T-cell (primary cell): ENCODE measurements at regions not wholly inside any gene's neighbourhood (a gene's known extent, or its start where the extent isn't known, plus 50 kb on each side); places are given as distances from the start of the nearest gene placed in this dataset.

Experiments used
- ATAC-seq, 4 experiments: fragments of 200-7000 bp in 3 of 4; fragments of 150-1000 bp in 1 of 4; cut with Tn5 transposase; replicated peaks in 1 of 4; 1 replicate in 3 of 4; 2 replicates in 1 of 4; pipeline ENCODE4 v1.10.0; 2021; ENCODE audit warnings: moderate library complexity in 3 of 4, mild to moderate bottlenecking in 2 of 4, moderate number of reproducible peaks in 1 of 4
- CTCF ChIA-PET, 2 donors: fragments of 300-600 bp; sonication (Branson Sonifier 250); formaldehyde crosslinking; loops; one replicate each; lab custom pipeline; 2022; ENCODE audit warnings: antibody characterized with exemption in 2 of 2; lab: Charles Lee
- POLR2A ChIA-PET, 2 donors: fragments of 300-600 bp; sonication (Branson Sonifier 250); formaldehyde crosslinking; loops; one replicate each; lab custom pipeline; 2022; ENCODE audit warnings: antibody characterized with exemption in 2 of 2; lab: Charles Lee
- DNase-seq, 35 experiments: peaks; one replicate each; pipeline versions ENCODE4 v3.0.0 to v3.0.0-alpha.2; 2013 to 2023
- H3K27ac ChIP-seq: one replicate; pipeline ENCODE4 v1.5.1; 2013; ENCODE audit warnings: low read length
- H3K27me3 ChIP-seq, 2 experiments: replicated peaks in 1 of 2; 1 replicate in 1 of 2; 2 replicates in 1 of 2; pipeline versions ENCODE4 v1.6.1 to v1.7.0; 2013; ENCODE audit warnings: low read length in 1 of 2, mixed read lengths in 1 of 2; ENCODE audit not compliant: control insufficient read depth in 2 of 2, insufficient read depth in 2 of 2; ENCODE audit errors: extremely low read depth in 1 of 2
- H3K36me3 ChIP-seq, 2 donors: 1 replicate in 1 of 2; 2 replicates in 1 of 2; pipeline versions ENCODE4 v1.6.1 to v1.7.0; 2013; ENCODE audit warnings: low read length in 1 of 2; ENCODE audit not compliant: control insufficient read depth in 2 of 2, insufficient read depth in 1 of 2; ENCODE audit errors: extremely low read depth in 1 of 2
- H3K4me1 ChIP-seq, 2 experiments: 1 replicate in 1 of 2; 2 replicates in 1 of 2; pipeline versions ENCODE4 v1.6.1 to v1.7.0; 2013; ENCODE audit warnings: low read length in 2 of 2, mixed read lengths in 1 of 2; ENCODE audit not compliant: insufficient read depth in 2 of 2, control insufficient read depth in 1 of 2; ENCODE audit errors: extremely low read depth in 1 of 2
- H3K4me3 ChIP-seq, 2 donors: 1 replicate in 1 of 2; 2 replicates in 1 of 2; pipeline versions ENCODE4 v1.5.1 to v1.7.0; 2013; ENCODE audit warnings: mild to moderate bottlenecking in 2 of 2, low read length in 1 of 2, moderate library complexity in 1 of 2; ENCODE audit not compliant: control insufficient read depth in 1 of 2; ENCODE audit errors: extremely low read depth in 1 of 2
- H3K9me3 ChIP-seq: 2 replicates; pipeline ENCODE4 v1.7.0; 2013
- H3K27ac Mint-ChIP-seq, 2 donors: one replicate each; pipeline ENCODE4 v1.8.0; 2020 to 2021; ENCODE audit warnings: mild to moderate bottlenecking in 2 of 2, mixed read lengths in 2 of 2
- H3K27me3 Mint-ChIP-seq, 2 donors: one replicate each; pipeline ENCODE4 v1.8.0; 2021 to 2022; ENCODE audit warnings: mixed read lengths in 2 of 2
- H3K36me3 Mint-ChIP-seq: one replicate; pipeline ENCODE4 v1.8.0; 2021; ENCODE audit warnings: mixed read lengths
- H3K4me1 Mint-ChIP-seq, 3 donors: one replicate each; pipeline ENCODE4 v1.8.0; 2020 to 2022; ENCODE audit warnings: mixed read lengths in 3 of 3, mild to moderate bottlenecking in 1 of 3
- H3K4me3 Mint-ChIP-seq, 3 donors: one replicate each; pipeline ENCODE4 v1.8.0; 2020 to 2022; ENCODE audit warnings: mild to moderate bottlenecking in 3 of 3, mixed read lengths in 3 of 3, moderate library complexity in 3 of 3
- H3K9me3 Mint-ChIP-seq, 3 donors: one replicate each; pipeline ENCODE4 v1.8.0; 2020 to 2022; ENCODE audit warnings: mixed read lengths in 3 of 3
- WGBS: methylation state at CpG from one replicate; pipeline ENCODE4 v1.1.5; 2013; ENCODE audit warnings: missing lambda C conversion rate; ENCODE audit not compliant: insufficient coverage; 5-methylcytosine and 5-hydroxymethylcytosine counted together

DNA sequence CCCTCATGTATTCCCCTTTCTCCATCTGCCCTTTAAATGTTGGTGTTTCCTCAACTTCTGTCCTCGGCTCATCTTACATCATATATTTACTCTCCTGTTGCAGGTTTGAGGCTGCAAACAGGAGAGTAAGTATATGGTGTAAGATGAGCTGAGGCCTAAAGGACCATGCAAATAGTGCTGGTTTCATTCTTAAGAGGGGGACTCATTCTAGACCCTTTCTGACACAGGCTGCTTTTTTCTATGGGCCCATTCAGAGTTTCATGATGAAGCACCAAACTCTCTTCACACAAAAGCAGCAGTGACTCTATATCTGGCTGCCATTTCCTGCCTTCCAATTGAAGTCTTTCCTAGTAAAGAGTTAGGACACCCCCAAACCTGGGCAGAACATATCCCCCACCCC, 218.5 kb downstream of the PHLDA1 start:
- H3K27me3 ChIP-seq, result no peaks in the 10 kb centered on the region
- DNase-seq (no peak), ATAC-seq (no peak)
- H3K4me3 ChIP-seq, result no peak overlapping the region
- Mint-ChIP-seq H3K4me1 (peaks cover 0 to 30% (median 18%) of the 10 kb centered on the region in 3 donors), H3K4me3 (no peak overlapping the region), H3K36me3 (no peaks in the 10 kb centered on the region), H3K27me3 (peaks cover 0 to 8% of the 10 kb centered on the region in 2 donors), H3K9me3 (no peaks in the 10 kb centered on the region), H3K27ac (peak overlapping the region in 1 of 2 donors; percentile 2)
- no peaks in the 10 kb centered on the region for H3K4me1 ChIP-seq
- no CpG with 5 or more reads among the region's 1 CpG for WGBS
- ChIA-PET CTCF (interaction anchor here in 1 of 2 donors (0.6 kb wide), 1 partner anchor 223 kb away, joined by 3 read pairs; no protein-coding TSS in a partner anchor), POLR2A (no interaction called here)
- H3K36me3 ChIP-seq, result no peaks in the 10 kb centered on the region
- H3K9me3 ChIP-seq, result no peaks in the 10 kb centered on the region
- H3K27ac ChIP-seq, result no peak overlapping the region

DNA sequence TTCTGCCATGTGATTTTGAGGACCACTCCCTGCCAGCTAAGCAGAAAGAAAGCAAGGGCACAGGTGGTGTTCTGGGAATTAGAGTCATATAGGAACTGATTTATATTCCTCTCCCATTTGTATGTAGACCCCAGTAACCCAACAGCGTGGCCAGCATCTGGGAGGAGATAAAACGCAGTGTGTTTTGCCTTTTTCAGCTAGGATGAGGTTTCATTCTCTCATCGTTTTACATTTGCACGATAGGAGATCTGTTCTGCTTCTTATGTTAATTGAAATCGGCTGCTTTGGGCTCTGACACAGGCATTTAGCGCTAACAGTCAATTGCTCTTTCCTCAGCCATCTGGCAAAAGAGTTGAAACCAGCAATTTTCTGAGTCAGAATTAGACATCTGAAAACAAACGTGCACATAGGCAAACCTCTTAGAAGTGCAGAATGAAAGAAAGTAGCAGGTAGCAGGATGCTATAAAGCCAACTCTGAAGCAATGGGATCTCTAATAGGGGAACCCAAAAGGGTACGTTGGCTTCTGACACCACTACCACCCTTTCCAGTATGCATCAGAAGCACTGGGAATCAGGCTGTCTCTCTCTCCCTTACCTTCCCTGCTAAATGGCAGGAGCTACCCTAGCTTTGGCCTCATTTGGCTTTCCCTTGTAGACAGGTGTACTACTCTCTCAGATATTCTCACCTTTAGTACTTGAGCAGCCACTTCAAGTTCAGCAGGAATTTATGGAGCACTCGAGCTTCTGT, 219.1 kb downstream of the PHLDA1 start:
- Histone ChIP-seq H3K36me3 (no peaks in the 10 kb centered on the region), H3K9me3 (no peaks in the 10 kb centered on the region), H3K4me3 (no peak overlapping the region), H3K4me1 (no peaks in the 10 kb centered on the region), H3K27ac (no peak overlapping the region), H3K27me3 (no peaks in the 10 kb centered on the region)
- Mint-ChIP-seq H3K9me3 (no peaks in the 10 kb centered on the region), H3K4me1 (peaks cover 0 to 30% (median 18%) of the 10 kb centered on the region in 3 donors), H3K36me3 (no peaks in the 10 kb centered on the region), H3K27me3 (peaks cover 0 to 8% of the 10 kb centered on the region in 2 donors), H3K27ac (peak overlapping the region in 1 of 2 donors; percentile 30), H3K4me3 (peak overlapping the region in 1 of 3 donors; percentile 13)
- CTCF ChIA-PET, result interaction anchor here in 1 of 2 donors (0.6 kb wide), 1 partner anchor 224 kb away, joined by 3 read pairs; no protein-coding TSS in a partner anchor
- DNase-seq (no peak), ATAC-seq (no peak)
- POLR2A ChIA-PET, result no interaction called here
- 69% methylated on average over 6 of the region's 9 CpGs for WGBS

DNA sequence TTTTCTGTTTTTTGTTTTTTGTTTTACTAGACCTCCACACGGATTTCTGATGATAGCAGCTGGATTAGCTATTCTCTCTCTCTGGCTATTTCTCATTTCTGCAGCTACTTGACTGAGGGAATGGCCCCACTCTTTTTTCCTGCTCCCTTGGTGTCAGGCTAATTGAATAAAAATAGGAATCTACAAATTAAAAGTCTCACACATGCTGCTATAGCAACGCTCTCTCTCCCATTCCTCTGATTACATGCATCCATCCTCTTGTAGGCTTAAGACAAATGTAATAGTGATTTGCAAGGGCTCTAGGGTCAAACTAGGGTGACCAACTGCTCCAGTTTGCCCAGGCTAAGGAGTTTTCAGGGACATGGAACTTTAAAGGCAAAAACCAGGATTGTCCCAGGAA, 221.8 kb downstream of the PHLDA1 start:
- Mint-ChIP-seq H3K27ac (no peak overlapping the region), H3K4me3 (no peak overlapping the region), H3K36me3 (no peaks in the 10 kb centered on the region), H3K4me1 (peaks cover 0 to 10% (median 6%) of the 10 kb centered on the region in 3 donors), H3K27me3 (peaks cover 0 to 8% of the 10 kb centered on the region in 2 donors), H3K9me3 (peaks cover 0 to 4% (median 0%) of the 10 kb centered on the region in 3 donors)
- no peaks in the 10 kb centered on the region for H3K27me3 ChIP-seq
- CTCF ChIA-PET, result no interaction called here
- H3K4me3 ChIP-seq, result no peak overlapping the region
- no peak for ATAC-seq
- no peak for DNase-seq
- H3K36me3 ChIP-seq, result no peaks in the 10 kb centered on the region
- H3K4me1 ChIP-seq, result no peaks in the 10 kb centered on the region
- no peak overlapping the region for H3K27ac ChIP-seq
- POLR2A ChIA-PET, result no interaction called here
- H3K9me3 ChIP-seq, result no peaks in the 10 kb centered on the region
- WGBS, result no CpG with 5 or more reads among the region's 2 CpGs

DNA sequence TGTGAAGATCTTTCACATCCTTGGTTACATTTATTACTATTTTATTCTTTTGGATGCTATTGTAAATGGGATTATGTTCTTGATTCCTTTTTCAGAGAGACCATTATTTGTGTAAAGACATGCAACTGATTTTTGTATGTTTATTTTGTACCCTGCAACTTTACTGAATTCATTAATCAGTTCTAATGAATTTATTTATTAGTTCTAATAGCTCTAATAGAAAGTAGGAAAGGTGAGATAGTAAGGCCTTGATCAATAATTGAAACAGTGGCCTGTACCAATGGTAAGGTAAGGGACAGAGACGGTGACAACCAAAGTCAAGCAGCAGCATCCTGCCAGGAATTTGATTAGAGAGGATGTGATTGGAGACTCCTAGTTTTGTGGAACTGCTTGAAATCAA, 224.1 kb downstream of the PHLDA1 start:
- no peaks in the 10 kb centered on the region for H3K36me3 ChIP-seq
- Mint-ChIP-seq H3K4me3 (no peak overlapping the region), H3K9me3 (peaks cover 0 to 4% (median 0%) of the 10 kb centered on the region in 3 donors), H3K4me1 (peaks cover 0 to 9% (median 5%) of the 10 kb centered on the region in 3 donors), H3K27me3 (peaks cover 0 to 8% of the 10 kb centered on the region in 2 donors), H3K36me3 (no peaks in the 10 kb centered on the region), H3K27ac (no peak overlapping the region)
- ATAC-seq (no peak), DNase-seq (no peak)
- H3K27me3 ChIP-seq, result no peaks in the 10 kb centered on the region
- WGBS, result 100% methylated on average over 1 of the region's 1 CpG
- H3K9me3 ChIP-seq, result no peaks in the 10 kb centered on the region
- no peak overlapping the region for H3K27ac ChIP-seq
- no peak overlapping the region for H3K4me3 ChIP-seq
- H3K4me1 ChIP-seq, result no peaks in the 10 kb centered on the region
- ChIA-PET POLR2A (no interaction called here), CTCF (no interaction called here)

DNA sequence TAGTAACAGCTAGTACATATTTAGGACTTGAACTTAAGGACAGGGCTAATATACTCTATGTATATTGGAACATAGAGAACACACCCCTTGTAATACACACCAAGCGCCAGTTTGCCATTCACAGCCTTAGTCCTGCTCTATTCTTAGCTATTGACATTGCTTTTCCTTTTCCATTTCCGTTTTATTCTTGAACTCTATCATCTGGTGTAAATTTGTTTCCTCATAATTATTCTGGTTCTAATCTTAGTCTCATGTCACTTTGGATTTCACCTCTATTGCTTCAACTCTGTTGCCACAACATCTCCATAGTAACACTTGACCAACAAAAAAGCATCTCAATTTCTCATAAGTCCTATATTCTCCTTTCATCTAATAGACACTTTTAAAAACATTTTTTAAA, 225.7 kb downstream of the PHLDA1 start:
- H3K27me3 Mint-ChIP-seq, result peaks cover 4 to 11% of the 10 kb centered on the region in 2 donors
- ChIA-PET POLR2A (no interaction called here), CTCF (no interaction called here)
- peaks cover 0 to 4% (median 0%) of the 10 kb centered on the region in 3 donors for H3K9me3 Mint-ChIP-seq
- Histone ChIP-seq H3K4me3 (no peak overlapping the region), H3K27me3 (no peaks in the 10 kb centered on the region), H3K9me3 (no peaks in the 10 kb centered on the region), H3K27ac (no peak overlapping the region), H3K4me1 (no peaks in the 10 kb centered on the region), H3K36me3 (no peaks in the 10 kb centered on the region)
- H3K4me3 Mint-ChIP-seq, result no peak overlapping the region
- ATAC-seq, result no peak
- no peaks in the 10 kb centered on the region for H3K36me3 Mint-ChIP-seq
- H3K27ac Mint-ChIP-seq, result no peak overlapping the region
- no CpG with 5 or more reads among the region's 2 CpGs for WGBS
- no peak for DNase-seq
- no peaks in the 10 kb centered on the region for H3K4me1 Mint-ChIP-seq

DNA sequence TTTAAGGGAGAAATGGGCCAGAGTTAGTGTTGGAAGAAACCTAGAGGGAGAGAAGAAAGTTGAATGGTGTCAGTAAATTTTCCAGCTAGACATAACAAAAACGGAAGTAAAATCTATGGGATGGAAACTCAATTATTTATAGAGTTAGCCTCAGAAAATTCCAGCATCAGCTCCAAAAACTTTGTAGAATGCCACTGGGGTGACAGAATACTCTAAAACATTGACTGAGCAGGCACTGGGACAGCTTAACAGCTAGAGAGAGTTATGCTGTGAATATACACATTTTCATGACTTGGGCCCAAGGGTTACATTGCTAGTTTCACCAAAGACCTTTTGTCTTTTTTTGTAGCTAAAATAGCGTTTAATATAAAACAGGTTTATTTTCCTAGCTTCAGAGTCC, 226.3 kb downstream of the PHLDA1 start:
- CTCF ChIA-PET, result no interaction called here
- peaks cover 0 to 4% (median 0%) of the 10 kb centered on the region in 3 donors for H3K9me3 Mint-ChIP-seq
- H3K27me3 ChIP-seq, result no peaks in the 10 kb centered on the region
- no CpG with 5 or more reads among the region's 2 CpGs for WGBS
- no peaks in the 10 kb centered on the region for H3K4me1 ChIP-seq
- H3K27ac ChIP-seq, result no peak overlapping the region
- no peaks in the 10 kb centered on the region for H3K36me3 ChIP-seq
- no peaks in the 10 kb centered on the region for H3K9me3 ChIP-seq
- H3K4me3 ChIP-seq, result no peak overlapping the region
- peaks cover 4 to 11% of the 10 kb centered on the region in 2 donors for H3K27me3 Mint-ChIP-seq
- no peak for DNase-seq
- no peak overlapping the region for H3K4me3 Mint-ChIP-seq
- H3K36me3 Mint-ChIP-seq, result no peaks in the 10 kb centered on the region
- H3K4me1 Mint-ChIP-seq, result no peaks in the 10 kb centered on the region
- H3K27ac Mint-ChIP-seq, result no peak overlapping the region
- no peak for ATAC-seq
- POLR2A ChIA-PET, result no interaction called here
